ENCODE measurements at regions not wholly inside any gene's neighbourhood (a gene's known extent, or its start where the extent isn't known, plus 50 kb on each side); places are given as distances from the start of the nearest gene placed in this dataset.
"Not testable (repeated sequence)": the region's sequence is repeated elsewhere in the genome, so short reads cannot be mapped to it uniquely, and the experiment has no call there.

- DNase-seq, result no peak
Observed at GRCh38 chr13:73187106-73187505, 128.3 kb downstream of the KLF5 start.

GRCh38 chr13:73179650-73180274 is 121.0 kb downstream of the KLF5 start:
- no peak for DNase-seq

- no peak for DNase-seq
Observed at GRCh38 chr13:73177916-73178565, 119.2 kb downstream of the KLF5 start.

- DNase-seq, result no peak
Observed at GRCh38 chr13:73177017-73177416, 118.2 kb downstream of the KLF5 start.

GRCh38 chr13:73174521-73175010 is 115.8 kb downstream of the KLF5 start:
- no peak for DNase-seq

- no peak for DNase-seq
Observed at GRCh38 chr13:73173279-73173811, 114.5 kb downstream of the KLF5 start.

GRCh38 chr13:73171926-73172325 is 113.1 kb downstream of the KLF5 start:
- DNase-seq, result no peak

GRCh38 chr13:73171271-73171682 is 112.5 kb downstream of the KLF5 start:
- DNase-seq, result no peak

- DNase-seq, result no peak
Observed at GRCh38 chr13:73169971-73170370, 111.2 kb downstream of the KLF5 start.

- no peak for DNase-seq
Observed at GRCh38 chr13:73168953-73169401, 110.2 kb downstream of the KLF5 start.

- no peak for DNase-seq
Observed at GRCh38 chr13:73168226-73168952, 109.6 kb downstream of the KLF5 start.

GRCh38 chr13:73167028-73167820 is 108.4 kb downstream of the KLF5 start:
- DNase-seq, result no peak

GRCh38 chr13:73166204-73166603 is 107.4 kb downstream of the KLF5 start:
- no peak for DNase-seq

- DNase-seq, result no peak
Observed at GRCh38 chr13:73162912-73163911, 104.4 kb downstream of the KLF5 start.

- DNase-seq, result not testable (repeated sequence)
Observed at GRCh38 chr13:73160371-73161031, 101.7 kb downstream of the KLF5 start.

- DNase-seq, result no peak
Observed at GRCh38 chr13:73158851-73159250, 100.0 kb downstream of the KLF5 start.

- no peak for DNase-seq
Observed at GRCh38 chr13:73157031-73157430, 98.2 kb downstream of the KLF5 start.

GRCh38 chr13:73146707-73147106 is 87.9 kb downstream of the KLF5 start:
- no peak for DNase-seq

GRCh38 chr13:73142071-73142470 is 83.3 kb downstream of the KLF5 start:
- DNase-seq, result no peak

- DNase-seq, result no peak
Observed at GRCh38 chr13:73141292-73141771, 82.5 kb downstream of the KLF5 start.

All from inflammatory macrophage (primary cell).